GM19372 (cell line): ENCODE measurements at regions not wholly inside any gene's neighbourhood (a gene's known extent, or its start where the extent isn't known, plus 50 kb on each side); places are given as distances from the start of the nearest gene placed in this dataset.
"Not testable (repeated sequence)": the region's sequence is repeated elsewhere in the genome, so short reads cannot be mapped to it uniquely, and the experiment has no call there.

ENCODE experiments used
- ATAC-seq: cut with Tn5 transposase; IDR thresholded peaks from one replicate; pipeline ENCODE4 v1.9.1; 2021; ENCODE audit warnings: mild to moderate bottlenecking, low read depth, moderate library complexity; ENCODE audit not compliant: unreplicated experiment

- not testable (repeated sequence) for ATAC-seq
Observed at GRCh38 chr9:93879662-93880407, 75.3 kb downstream of the BARX1 start.

- no peak for ATAC-seq
Observed at GRCh38 chr9:93875330-93875729, 79.8 kb downstream of the BARX1 start.

- no peak for ATAC-seq
Observed at GRCh38 chr9:93874242-93874641, 80.9 kb downstream of the BARX1 start.

- ATAC-seq, result no peak
Observed at GRCh38 chr9:93871286-93871685, 83.9 kb downstream of the BARX1 start.

GRCh38 chr9:93869863-93870262 lies 85.3 kb downstream of the BARX1 start:
- ATAC-seq, result no peak

- ATAC-seq, result no peak
Observed at GRCh38 chr9:93869088-93869487, 86.1 kb downstream of the BARX1 start.

- ATAC-seq, result no peak
Observed at GRCh38 chr9:93865716-93866115, 89.4 kb downstream of the BARX1 start.

- no peak for ATAC-seq
Observed at GRCh38 chr9:93865245-93865644, 89.9 kb downstream of the BARX1 start.

GRCh38 chr9:93864840-93865239 lies 90.3 kb downstream of the BARX1 start:
- no peak for ATAC-seq

- ATAC-seq, result no peak
Observed at GRCh38 chr9:93864032-93864431, 91.1 kb downstream of the BARX1 start.

- no peak for ATAC-seq
Observed at GRCh38 chr9:93862877-93863545, 92.1 kb downstream of the BARX1 start.

- ATAC-seq, result no peak
Observed at GRCh38 chr9:93861736-93862358, 93.3 kb downstream of the BARX1 start.

- ATAC-seq, result no peak
Observed at GRCh38 chr9:93860694-93861658, 94.2 kb downstream of the BARX1 start.

GRCh38 chr9:93859431-93860215 lies 95.5 kb downstream of the BARX1 start:
- no peak for ATAC-seq

GRCh38 chr9:93857528-93857927 lies 97.6 kb downstream of the BARX1 start:
- no peak for ATAC-seq

- no peak for ATAC-seq
Observed at GRCh38 chr9:93852728-93853127, 102.4 kb downstream of the BARX1 start.

GRCh38 chr9:93846349-93846748 lies 108.8 kb downstream of the BARX1 start:
- no peak for ATAC-seq

- ATAC-seq, result no peak
Observed at GRCh38 chr9:93843396-93843795, 111.8 kb downstream of the BARX1 start.

GRCh38 chr9:93830606-93831005 lies 124.5 kb downstream of the BARX1 start:
- ATAC-seq, result no peak
